ENCODE measurements at regions not wholly inside any gene's neighbourhood (a gene's known extent, or its start where the extent isn't known, plus 50 kb on each side); places are given as distances from the start of the nearest gene placed in this dataset.

GRCh38 chr18:56127322-56128099 is 510.9 kb downstream of the TXNL1 start:
- H3K4me3 ChIP-seq (ENCODE audit: low read depth, low read length), result no peak overlapping the region
- no peak for TF ChIP-seq CTCF (IDR thresholded peaks at IDR 0.05; ENCODE audit: control insufficient read depth, extremely low read depth, insufficient read depth)
- DNase-seq (ENCODE audit: low read depth), result no peak

- no peak for DNase-seq (ENCODE audit: low read depth)
- no peak for TF ChIP-seq CTCF (IDR thresholded peaks at IDR 0.05; ENCODE audit: control insufficient read depth, extremely low read depth, insufficient read depth)
- no peak overlapping the region for H3K4me3 ChIP-seq (ENCODE audit: low read depth, low read length)
These were observed 514.2 kb downstream of the TXNL1 start for GRCh38 chr18:56124186-56124585.

GRCh38 chr18:56121669-56122068 is 516.7 kb downstream of the TXNL1 start:
- DNase-seq (ENCODE audit: low read depth), result no peak
- no peak overlapping the region for H3K4me3 ChIP-seq (ENCODE audit: low read depth, low read length)
- no peak for TF ChIP-seq CTCF (IDR thresholded peaks at IDR 0.05; ENCODE audit: control insufficient read depth, extremely low read depth, insufficient read depth)

- DNase-seq (ENCODE audit: low read depth), result no peak
- H3K4me3 ChIP-seq (ENCODE audit: low read depth, low read length), result no peak overlapping the region
- no peak for TF ChIP-seq CTCF (IDR thresholded peaks at IDR 0.05; ENCODE audit: control insufficient read depth, extremely low read depth, insufficient read depth)
These were observed 517.6 kb downstream of the TXNL1 start for GRCh38 chr18:56120782-56121181.

GRCh38 chr18:56119681-56120080 is 518.7 kb downstream of the TXNL1 start:
- TF ChIP-seq CTCF (IDR thresholded peaks at IDR 0.05; ENCODE audit: control insufficient read depth, extremely low read depth, insufficient read depth), result no peak
- H3K4me3 ChIP-seq (ENCODE audit: low read depth, low read length), result no peak overlapping the region
- DNase-seq (ENCODE audit: low read depth), result no peak

- TF ChIP-seq CTCF (IDR thresholded peaks at IDR 0.05; ENCODE audit: control insufficient read depth, extremely low read depth, insufficient read depth), result no peak
- no peak for DNase-seq (ENCODE audit: low read depth)
- no peak overlapping the region for H3K4me3 ChIP-seq (ENCODE audit: low read depth, low read length)
These were observed 520.0 kb downstream of the TXNL1 start for GRCh38 chr18:56118422-56118821.

Data from LNCaP clone FGC (cell line).